Fibroblast of skin of scalp (primary cell): ENCODE measurements at regions not wholly inside any gene's neighbourhood (a gene's known extent, or its start where the extent isn't known, plus 50 kb on each side); places are given as distances from the start of the nearest gene placed in this dataset.

Source experiments
- DNase-seq: peaks from one replicate; pipeline ENCODE4 v3.0.0-alpha.2; 2013

DNA sequence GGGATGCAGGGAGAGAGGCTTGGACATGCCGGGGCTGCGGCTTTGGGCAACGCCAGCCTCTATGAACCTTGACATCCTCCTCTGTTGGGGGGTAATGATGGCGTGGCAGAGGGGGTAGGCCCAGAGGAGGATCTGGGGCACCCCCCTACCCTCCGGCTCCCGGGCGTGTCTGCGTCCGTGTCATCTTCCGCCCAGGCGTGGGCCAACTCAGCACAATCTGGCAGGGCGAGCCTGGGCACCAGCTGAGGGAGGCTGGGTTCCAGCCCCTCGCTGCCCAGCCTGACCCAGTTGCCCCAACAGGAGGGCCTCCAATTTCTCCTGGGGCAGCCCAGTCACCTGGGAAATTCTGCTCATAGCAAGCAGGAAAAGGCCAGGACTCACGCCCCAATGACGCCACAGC lies 62.9 kb upstream of the IL17B start:
- DNase-seq, result no peak

DNA sequence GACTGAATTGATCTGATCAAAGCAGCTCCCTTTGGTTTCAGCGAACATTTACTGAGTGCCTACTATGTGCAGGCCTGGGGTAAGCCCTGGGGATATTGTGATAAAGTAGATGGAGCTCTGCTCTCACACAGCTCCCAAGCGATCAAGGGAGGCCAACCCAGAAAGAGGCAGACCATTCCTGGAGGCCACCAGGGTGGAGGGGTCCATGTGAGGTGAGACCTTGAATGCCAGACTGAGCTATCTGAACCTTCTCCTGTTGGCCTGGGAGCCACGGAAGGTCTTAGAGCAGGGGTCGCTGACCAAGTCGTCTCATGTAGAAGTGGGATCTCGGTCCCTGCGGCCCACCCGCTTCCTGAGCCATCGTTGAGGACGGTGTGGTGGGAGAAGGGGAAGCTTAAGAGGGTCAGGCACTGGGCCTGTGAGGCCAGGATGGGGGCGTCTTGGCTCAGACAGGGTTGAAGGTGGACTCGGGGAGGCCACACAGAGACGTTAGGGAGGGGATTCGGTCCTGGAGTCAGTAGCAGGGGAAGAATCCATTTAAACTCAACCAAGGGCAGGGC lies 62.2 kb upstream of the IL17B start:
- no peak for DNase-seq

DNA sequence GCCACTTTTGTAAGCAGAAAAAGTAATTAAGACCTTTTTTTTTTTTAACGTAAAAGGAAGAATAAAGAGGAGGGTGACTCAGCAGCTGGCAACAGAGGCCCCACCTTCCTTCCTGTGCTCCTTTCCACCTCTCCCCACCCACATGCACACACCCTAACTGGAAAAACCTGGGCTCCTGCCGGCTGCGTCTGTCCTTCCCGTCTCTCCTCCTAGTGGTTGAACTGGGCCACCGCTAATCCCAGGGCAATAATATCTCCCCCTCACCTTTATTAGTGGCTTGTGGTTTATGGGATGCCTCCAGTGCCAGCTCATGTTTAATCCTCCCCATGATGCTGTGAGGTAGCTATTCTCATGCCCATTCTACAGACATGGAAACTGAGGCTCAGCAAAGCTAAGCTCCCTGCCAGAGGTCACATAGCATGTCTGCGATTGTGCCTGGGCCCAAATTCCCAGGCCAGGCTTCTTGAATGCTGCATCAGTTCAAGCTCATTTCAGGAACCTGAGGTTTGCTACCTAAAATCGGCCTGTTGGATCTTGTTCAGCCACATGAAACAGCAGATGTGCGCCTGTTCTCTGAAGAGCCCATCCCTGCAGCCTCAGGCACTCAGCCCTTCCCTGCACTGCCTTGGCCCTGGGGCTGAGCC lies 60.9 kb upstream of the IL17B start:
- DNase-seq, result peak; percentile 27

- DNase-seq, result no peak
Measured at GRCh38 chr5:149438711-149439132, 59.6 kb upstream of the IL17B start.

DNA sequence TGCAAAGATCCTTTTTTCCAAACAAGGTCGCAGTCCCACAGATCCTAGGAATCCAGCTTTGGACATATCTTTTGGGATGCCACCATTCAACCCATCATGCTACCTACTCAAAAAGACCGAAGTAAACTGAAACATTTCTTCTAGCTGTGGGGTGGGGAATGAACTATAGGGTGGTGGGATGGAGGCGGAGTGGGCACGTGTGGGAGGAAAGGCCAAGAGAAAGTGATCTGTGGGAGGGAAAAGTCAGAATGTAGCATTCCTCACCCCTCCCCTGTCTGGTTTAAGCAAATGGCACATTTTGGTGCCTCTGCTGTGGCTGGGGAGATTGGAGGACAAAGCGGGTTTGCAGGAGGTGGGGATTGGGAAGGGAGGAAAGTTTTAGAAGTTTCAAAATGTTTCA lies 59.2 kb upstream of the IL17B start:
- no peak for DNase-seq

- DNase-seq, result no peak
Measured at GRCh38 chr5:149437391-149438040, 58.4 kb upstream of the IL17B start.

DNA sequence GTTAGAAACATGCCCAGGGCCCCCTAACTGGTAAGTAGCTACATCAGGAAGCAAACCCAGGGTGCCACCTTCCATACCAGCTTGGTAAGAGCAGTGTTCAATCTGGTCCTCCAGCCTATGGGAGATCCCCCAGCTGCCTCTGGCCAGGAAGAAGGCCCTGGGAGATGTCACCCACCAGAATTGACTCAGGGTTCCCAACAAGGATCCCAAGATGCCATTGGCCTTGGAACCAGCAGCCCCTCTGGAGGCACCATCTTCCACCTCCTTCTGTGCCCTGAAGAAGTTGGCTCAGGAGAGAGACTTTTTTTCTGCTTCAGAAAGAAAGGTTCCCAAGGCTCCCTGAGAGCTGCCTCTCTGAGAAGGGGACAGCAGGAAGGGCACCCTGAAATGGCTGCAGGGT lies 56.6 kb upstream of the IL17B start:
- peak; percentile 51 for DNase-seq

DNA sequence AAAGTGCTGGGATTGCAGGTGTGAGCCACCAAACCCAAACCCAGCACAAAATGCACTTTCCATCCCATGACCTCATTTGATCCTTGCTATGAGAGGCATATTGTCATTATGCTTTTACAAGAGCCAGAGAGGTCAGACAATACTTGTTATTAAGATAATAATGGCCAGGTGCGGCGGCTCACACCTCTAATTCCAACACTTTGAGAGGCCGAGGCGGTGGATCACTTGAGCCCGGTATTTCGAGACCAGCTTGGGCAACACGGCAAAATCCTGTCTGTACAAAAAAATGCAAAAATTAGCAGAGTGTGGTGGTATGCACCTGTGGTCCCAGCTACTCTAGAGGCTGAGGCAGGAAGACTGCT lies 55.9 kb upstream of the IL17B start:
- DNase-seq, result peak; percentile 51

GRCh38 chr5:149434162-149435014 lies 55.3 kb upstream of the IL17B start:
- DNase-seq, result peak; percentile 94

DNA sequence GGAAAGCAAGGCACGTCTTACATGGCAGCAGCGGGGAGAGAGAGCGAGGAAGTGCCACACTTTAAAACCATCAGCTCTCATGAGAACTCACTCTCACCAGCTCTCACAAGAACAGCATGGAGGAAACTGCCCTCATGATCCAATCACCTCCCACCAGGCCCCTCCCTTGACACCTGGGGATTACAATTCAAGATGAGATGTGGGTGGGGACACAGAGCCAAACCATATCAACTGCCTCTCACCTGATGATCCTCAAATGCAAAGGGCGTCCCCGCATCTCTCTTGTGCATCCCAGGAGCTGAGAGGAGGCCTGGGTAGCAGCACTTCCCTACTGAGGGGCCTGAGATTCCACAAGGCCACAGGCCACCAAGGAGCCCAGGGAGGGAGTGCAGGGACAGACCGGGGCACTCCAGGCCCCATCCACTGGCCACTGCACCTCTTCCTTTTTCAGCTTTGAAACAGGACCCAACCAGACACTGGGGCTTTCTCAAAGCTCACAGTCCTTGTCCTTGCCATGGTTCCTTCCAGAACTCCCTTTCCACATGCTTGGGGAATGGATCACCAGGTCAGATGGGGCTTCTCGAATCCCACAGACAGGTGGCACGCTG lies 54.5 kb upstream of the IL17B start:
- DNase-seq, result peak; percentile 94

- peak; percentile 88 for DNase-seq
Measured at GRCh38 chr5:149432911-149433401, 53.9 kb upstream of the IL17B start.

GRCh38 chr5:149432376-149432775 lies 53.3 kb upstream of the IL17B start:
- no peak for DNase-seq

DNA sequence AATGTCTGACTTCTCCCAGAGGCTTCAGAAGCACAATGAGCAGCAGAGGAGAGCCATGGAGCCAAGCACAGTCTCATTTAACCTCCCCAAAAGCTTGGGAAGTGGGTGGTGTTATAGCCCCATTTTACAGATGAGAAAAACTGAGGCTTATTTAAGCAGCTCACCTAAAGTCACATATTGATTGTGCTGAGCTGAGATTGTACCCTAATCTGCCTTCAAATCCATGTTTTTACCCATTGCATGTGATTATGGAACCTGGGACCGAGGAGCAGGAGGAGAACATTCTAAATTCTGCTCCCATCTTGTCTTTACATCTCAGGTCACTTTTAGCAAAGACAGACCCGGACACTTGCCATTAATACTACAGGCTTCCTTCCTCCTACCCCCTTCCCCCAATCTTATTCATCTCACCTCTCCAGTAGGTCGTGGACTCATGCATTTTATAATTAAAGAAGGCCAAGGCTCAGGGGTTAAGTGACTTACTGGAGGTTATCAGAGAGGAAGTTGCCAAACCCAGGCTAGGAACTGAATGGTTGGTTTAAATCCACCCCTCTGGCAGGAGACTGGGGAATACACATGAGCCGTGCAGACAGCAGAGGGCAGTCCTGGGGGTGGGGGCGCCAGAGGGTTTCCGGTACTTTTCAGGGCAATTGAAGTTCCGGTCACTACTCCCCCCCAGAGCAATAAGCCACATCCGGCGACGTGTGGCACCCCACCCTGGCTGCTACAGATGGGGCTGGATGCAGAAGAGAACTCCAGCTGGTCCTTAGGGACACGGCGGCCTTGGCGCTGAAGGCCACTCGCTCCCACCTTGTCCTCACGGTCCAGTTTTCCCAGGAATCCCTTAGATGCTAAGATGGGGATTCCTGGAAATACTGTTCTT lies 51.0 kb upstream of the IL17B start:
- peak; percentile 46 for DNase-seq
